Osteocyte (in vitro differentiated cells): ENCODE measurements at regions not wholly inside any gene's neighbourhood (a gene's known extent, or its start where the extent isn't known, plus 50 kb on each side); places are given as distances from the start of the nearest gene placed in this dataset.

Experiments used
- DNase-seq: peaks from one replicate; pipeline ENCODE4 v3.0.0; 2021; ENCODE audit warnings: mixed read lengths; ENCODE audit not compliant: unreplicated experiment; ENCODE audit errors: extremely low spot score
- H3K27ac Mint-ChIP-seq: one replicate; pipeline ENCODE4 v1.8.0; 2021; ENCODE audit warnings: mild to moderate bottlenecking, mixed read lengths; ENCODE audit not compliant: unreplicated experiment
- H3K27me3 Mint-ChIP-seq: one replicate; pipeline ENCODE4 v1.8.0; 2021; ENCODE audit warnings: mixed read lengths; ENCODE audit not compliant: unreplicated experiment
- H3K36me3 Mint-ChIP-seq: one replicate; pipeline ENCODE4 v1.8.0; 2021; ENCODE audit warnings: mixed read lengths; ENCODE audit not compliant: unreplicated experiment
- H3K4me1 Mint-ChIP-seq: one replicate; pipeline ENCODE4 v1.8.0; 2021; ENCODE audit warnings: mixed read lengths; ENCODE audit not compliant: unreplicated experiment
- H3K4me3 Mint-ChIP-seq: one replicate; pipeline ENCODE4 v1.8.0; 2021; ENCODE audit warnings: mild to moderate bottlenecking, moderate library complexity, mixed read lengths; ENCODE audit not compliant: unreplicated experiment
- H3K9me3 Mint-ChIP-seq: one replicate; pipeline ENCODE4 v1.8.0; 2021; ENCODE audit warnings: mixed read lengths; ENCODE audit not compliant: unreplicated experiment
- CTCF ChIP-seq: fragments of 200-600 bp; sonication (generic); IDR thresholded peaks from 2 replicates; pipeline ENCODE4 v1.5.0; 2021; ENCODE audit warnings: antibody characterized with exemption, mild to moderate bottlenecking, moderate library complexity

GRCh38 chr6:82097676-82098075 lies 149.9 kb downstream of the IBTK start:
- no peak for TF ChIP-seq CTCF
- DNase-seq = no peak
- no peaks in the 10 kb centered on the region for H3K4me1 Mint-ChIP-seq
- no peak overlapping the region for H3K27ac Mint-ChIP-seq
- H3K4me3 Mint-ChIP-seq = no peak overlapping the region
- peaks cover 3% of the 10 kb centered on the region for H3K27me3 Mint-ChIP-seq
- no peaks in the 10 kb centered on the region for H3K36me3 Mint-ChIP-seq
- H3K9me3 Mint-ChIP-seq = peaks cover 4% of the 10 kb centered on the region

DNA sequence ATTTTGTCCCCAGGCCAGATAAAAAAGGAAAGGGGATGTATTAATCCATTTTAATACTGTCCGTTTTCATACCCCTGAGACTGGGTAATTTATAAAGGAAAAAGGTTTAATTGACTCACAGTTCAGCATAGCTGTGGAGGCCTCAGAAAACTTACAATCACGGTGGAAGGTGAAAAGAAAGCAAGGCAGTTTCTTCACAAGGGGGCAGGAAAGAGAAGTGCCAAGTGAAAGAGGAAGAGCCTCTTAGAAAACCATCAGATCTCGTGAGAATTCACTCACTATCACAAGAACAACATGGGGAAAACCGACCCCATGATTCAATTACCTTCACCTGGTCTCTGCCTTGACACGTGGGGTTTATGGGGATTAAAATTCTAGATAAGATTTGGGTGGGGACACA lies 152.5 kb downstream of the IBTK start:
- H3K9me3 Mint-ChIP-seq = peaks cover 4% of the 10 kb centered on the region
- no peaks in the 10 kb centered on the region for H3K4me1 Mint-ChIP-seq
- H3K36me3 Mint-ChIP-seq = no peaks in the 10 kb centered on the region
- DNase-seq = no peak
- no peak overlapping the region for H3K4me3 Mint-ChIP-seq
- no peak overlapping the region for H3K27ac Mint-ChIP-seq
- TF ChIP-seq CTCF = no peak
- peaks cover 3% of the 10 kb centered on the region for H3K27me3 Mint-ChIP-seq

DNA sequence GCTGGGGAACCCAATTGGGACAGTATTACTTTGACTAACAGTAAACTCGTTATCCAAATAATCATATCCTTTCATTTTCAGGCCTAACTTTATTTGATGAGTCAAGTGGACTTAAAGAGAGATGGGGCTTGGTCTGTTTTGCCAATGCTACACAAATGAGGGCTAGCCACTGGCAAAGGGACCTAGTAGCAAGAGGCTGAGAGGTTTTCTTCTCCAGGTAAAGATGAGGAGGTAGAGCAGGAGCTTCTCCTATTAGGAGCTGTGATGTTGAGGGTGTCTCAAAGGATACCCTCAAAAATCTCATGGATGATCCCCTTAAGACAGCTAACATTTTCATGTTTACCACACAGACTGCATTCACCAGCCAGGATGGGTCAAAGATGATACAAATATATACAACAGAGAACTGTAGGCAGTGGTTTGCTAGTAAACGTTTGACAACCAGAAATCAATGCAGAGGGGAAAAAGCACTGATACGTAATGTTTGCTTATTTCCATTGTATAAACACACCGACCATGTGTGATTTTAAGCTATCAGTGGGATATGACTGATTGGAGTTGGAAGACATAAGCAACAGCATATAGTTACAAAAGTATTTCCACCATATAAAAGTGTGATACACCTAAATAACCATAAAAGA lies 153.3 kb downstream of the IBTK start:
- Mint-ChIP-seq H3K36me3 (no peaks in the 10 kb centered on the region), H3K4me3 (no peak overlapping the region), H3K27ac (no peak overlapping the region), H3K9me3 (peaks cover 1% of the 10 kb centered on the region), H3K27me3 (peaks cover 3% of the 10 kb centered on the region), H3K4me1 (no peaks in the 10 kb centered on the region)
- TF ChIP-seq CTCF = no peak
- no peak for DNase-seq

DNA sequence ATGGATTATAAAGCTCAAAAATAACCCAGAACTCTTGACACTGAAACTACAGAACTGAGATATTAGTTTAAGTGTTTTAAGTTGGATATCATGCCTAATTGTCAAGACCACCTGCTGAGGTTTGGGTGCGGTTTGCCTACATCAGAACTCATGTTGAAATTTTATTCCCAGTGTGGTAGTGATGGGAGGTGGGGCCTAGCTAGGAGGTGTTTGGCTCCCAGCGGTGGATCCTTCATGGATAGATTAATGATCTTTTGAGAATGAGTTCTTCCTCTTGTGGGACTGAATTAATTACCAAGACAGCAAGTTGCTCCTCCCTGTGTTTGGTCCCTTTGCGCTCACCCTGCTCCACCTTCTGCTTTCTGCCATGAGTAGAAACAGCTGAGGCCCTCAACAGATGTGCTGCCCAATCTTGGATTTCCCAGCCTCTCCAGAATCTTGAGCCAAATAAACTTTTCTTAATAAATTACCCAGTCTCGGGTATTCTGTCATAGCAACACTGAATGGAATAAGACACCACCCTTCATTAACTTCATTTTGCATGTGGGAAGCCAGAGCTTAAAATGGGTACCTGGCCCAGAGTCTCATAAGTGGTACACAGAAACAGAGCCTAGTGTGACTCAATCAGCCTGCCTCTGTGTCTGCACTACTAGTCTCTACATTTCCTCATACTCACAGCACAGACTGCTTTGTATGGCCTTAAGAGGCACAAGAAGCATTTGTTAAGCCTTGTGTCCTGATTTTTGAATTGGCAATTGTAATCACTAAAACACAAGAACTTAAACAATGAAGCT lies 158.4 kb downstream of the IBTK start:
- Mint-ChIP-seq H3K9me3 (no peaks in the 10 kb centered on the region), H3K4me1 (peaks cover 2% of the 10 kb centered on the region), H3K27me3 (no peaks in the 10 kb centered on the region), H3K36me3 (no peaks in the 10 kb centered on the region), H3K27ac (no peak overlapping the region), H3K4me3 (no peak overlapping the region)
- no peak for TF ChIP-seq CTCF
- DNase-seq = no peak

GRCh38 chr6:82086944-82087343 lies 160.6 kb downstream of the IBTK start:
- Mint-ChIP-seq H3K36me3 (no peaks in the 10 kb centered on the region), H3K27me3 (no peaks in the 10 kb centered on the region), H3K4me3 (no peak overlapping the region), H3K27ac (no peak overlapping the region), H3K9me3 (no peaks in the 10 kb centered on the region), H3K4me1 (peaks cover 5% of the 10 kb centered on the region)
- no peak for TF ChIP-seq CTCF
- no peak for DNase-seq
